ENCODE measurements at regions not wholly inside any gene's neighbourhood (a gene's known extent, or its start where the extent isn't known, plus 50 kb on each side); places are given as distances from the start of the nearest gene placed in this dataset.

GRCh38 chr10:50972591-50972990 is 87.2 kb upstream of the A1CF start:
- FAIRE-seq = no peak
- H3K4me2 ChIP-seq (ENCODE audit: insufficient read depth, low read length) = no peak overlapping the region

DNA sequence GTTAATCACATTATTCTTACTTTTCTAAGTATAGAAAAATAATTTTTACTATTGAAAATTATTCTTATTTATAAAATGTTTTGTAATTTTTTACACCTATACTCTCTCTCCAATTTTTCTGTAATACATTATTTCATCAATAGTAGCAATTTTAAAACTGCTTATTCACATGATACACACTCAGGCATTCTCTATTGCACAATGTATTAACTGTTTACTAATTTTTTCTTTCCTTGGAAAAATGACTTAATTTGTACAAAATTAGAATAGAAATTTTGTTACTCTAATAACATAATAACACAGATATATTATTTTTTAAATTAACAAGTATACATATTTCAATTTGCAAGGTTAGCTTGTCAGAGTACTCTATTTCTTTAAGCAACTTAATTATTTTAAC is 92.9 kb upstream of the PRKG1 start:
- intact Hi-C loops (cut with micrococcal nuclease) (no loop called here), in situ Hi-C loops (cut with MboI) (no loop called here)
- no peak overlapping the region for H3K27ac ChIP-seq (ENCODE audit: extremely low read depth, low read depth, low read length)
- H3K9me3 ChIP-seq (replicated peaks; ENCODE audit: control insufficient read depth, insufficient read depth, low read depth, low read length) = no peaks in the 10 kb centered on the region
- TF ChIP-seq OTX1 (CRISPR knock-in tag; IDR thresholded peaks at IDR 0.05) (no peak), CEBPG (CRISPR knock-in tag; IDR thresholded peaks at IDR 0.05) (no peak), CEBPG (tag; conservative IDR thresholded peaks at IDR 0.05 in 1 of 2, IDR thresholded peaks at IDR 0.05 in 1 of 2) (peak in 1 of 2 experiments; percentile 72; a peak in 2 of 4 replicates), ARID1B (IDR thresholded peaks at IDR 0.05) (no peak), NFIC (IDR thresholded peaks at IDR 0.05) (no peak)
- H3K36me3 ChIP-seq (ENCODE audit: control insufficient read depth, insufficient read depth, low read length) = no peaks in the 10 kb centered on the region
- H3K4me2 ChIP-seq (ENCODE audit: insufficient read depth, low read length) = no peak overlapping the region
- H2AFZ ChIP-seq (ENCODE audit: low read depth, low read length) = no peak overlapping the region
- H3K9ac ChIP-seq (ENCODE audit: insufficient read depth in 1 of 2, low read depth in 2 of 2, low read length in 2 of 2) = no peak overlapping the region
- DNase-seq (ENCODE audit: extremely low read depth in 1 of 4, low spot score in 3 of 4) (no peak), FAIRE-seq (no peak), ATAC-seq (no peak)
- ChIA-PET CTCF (ENCODE audit: low intra/inter-chr PET ratio) (no interaction called here), POLR2A (interaction anchor here (0.9 kb wide), 1 partner anchor 9 kb away, joined by 3 read pairs; no protein-coding TSS in a partner anchor)
- no peaks in the 10 kb centered on the region for H3K4me1 ChIP-seq (replicated peaks in 1 of 2; ENCODE audit: control insufficient read depth in 2 of 2, insufficient read depth in 2 of 2, low read length in 2 of 2)
- H3K4me3 ChIP-seq = no peak overlapping the region
- H3K27me3 ChIP-seq (ENCODE audit: control insufficient read depth in 2 of 2, insufficient read depth in 2 of 2, low read length in 2 of 2) = no peaks in the 10 kb centered on the region
- no peaks in the 10 kb centered on the region for H4K20me1 ChIP-seq (replicated peaks; ENCODE audit: control insufficient read depth, insufficient read depth, low read length)
- H3K9me1 ChIP-seq (ENCODE audit: control insufficient read depth, insufficient read depth, low read length) = no peaks in the 10 kb centered on the region
- no peaks in the 10 kb centered on the region for H3K79me2 ChIP-seq (ENCODE audit: control insufficient read depth, insufficient read depth, low read length)
- BruUV-seq (replicated peaks) = no TSS peak

More at GRCh38 chr10:50972591-50972990, 87.2 kb upstream of the A1CF start:
- Histone ChIP-seq H2AFZ (ENCODE audit: low read depth, low read length) (no peak overlapping the region), H3K36me3 (ENCODE audit: control insufficient read depth, insufficient read depth, low read length) (no peaks in the 10 kb centered on the region), H3K27ac (ENCODE audit: extremely low read depth, low read depth, low read length) (no peak overlapping the region), H3K27me3 (ENCODE audit: control insufficient read depth in 2 of 2, insufficient read depth in 2 of 2, low read length in 2 of 2) (no peaks in the 10 kb centered on the region), H3K4me3 (no peak overlapping the region), H3K9me3 (replicated peaks; ENCODE audit: control insufficient read depth, insufficient read depth, low read depth, low read length) (no peaks in the 10 kb centered on the region), H3K9me1 (ENCODE audit: control insufficient read depth, insufficient read depth, low read length) (no peaks in the 10 kb centered on the region), H3K4me1 (replicated peaks in 1 of 2; ENCODE audit: control insufficient read depth in 2 of 2, insufficient read depth in 2 of 2, low read length in 2 of 2) (no peaks in the 10 kb centered on the region), H4K20me1 (replicated peaks; ENCODE audit: control insufficient read depth, insufficient read depth, low read length) (no peaks in the 10 kb centered on the region), H3K9ac (ENCODE audit: insufficient read depth in 1 of 2, low read depth in 2 of 2, low read length in 2 of 2) (no peak overlapping the region), H3K79me2 (ENCODE audit: control insufficient read depth, insufficient read depth, low read length) (no peaks in the 10 kb centered on the region)
- 0% methylated on average over 4 of the region's 4 CpGs for WGBS (ENCODE audit: insufficient coverage, low coverage, missing lambda C conversion rate)
- ChIA-PET POLR2A (interaction anchor here (1.1 kb wide), 1 partner anchor 9 kb away, joined by 3 read pairs; no protein-coding TSS in a partner anchor), CTCF (ENCODE audit: low intra/inter-chr PET ratio) (no interaction called here)
- ATAC-seq (no peak), DNase-seq (ENCODE audit: extremely low read depth in 1 of 4, low spot score in 3 of 4) (no peak)
- intact Hi-C loops (cut with micrococcal nuclease) (no loop called here), in situ Hi-C loops (cut with MboI) (no loop called here)
- BruUV-seq (replicated peaks) = no TSS peak
- TF ChIP-seq, protein P1, sequence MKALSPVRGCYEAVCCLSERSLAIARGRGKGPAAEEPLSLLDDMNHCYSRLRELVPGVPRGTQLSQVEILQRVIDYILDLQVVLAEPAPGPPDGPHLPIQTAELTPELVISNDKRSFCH (CRISPR knock-in tag; IDR thresholded peaks at IDR 0.05) = no peak
- TF ChIP-seq, protein P1 (tag; IDR thresholded peaks at IDR 0.05) = no peak
- TF ChIP-seq ASH1L (IDR thresholded peaks at IDR 0.05; ENCODE audit: borderline replicate concordance, low read depth, partially characterized antibody) = no peak
- no peak for TF ChIP-seq ZNF232 (CRISPR knock-in tag; IDR thresholded peaks at IDR 0.05)
- no peak for TF ChIP-seq MCM2 (IDR thresholded peaks at IDR 0.05; ENCODE audit: low read depth)
- no peak for TF ChIP-seq ZBED1 (IDR thresholded peaks at IDR 0.05)
- no peak for TF ChIP-seq FOXK1 (CRISPR knock-in tag; IDR thresholded peaks at IDR 0.05; ENCODE audit: borderline replicate concordance)
- no peak for TF ChIP-seq ZNF444 (CRISPR knock-in tag; IDR thresholded peaks at IDR 0.05)
